Fibroblast of skin of back (primary cell): ENCODE measurements at regions not wholly inside any gene's neighbourhood (a gene's known extent, or its start where the extent isn't known, plus 50 kb on each side); places are given as distances from the start of the nearest gene placed in this dataset.

Source experiments
- DNase-seq: peaks from one replicate; pipeline ENCODE4 v3.0.0-alpha.2; 2013

- no peak for DNase-seq
These were observed 133.7 kb upstream of the HNRNPA3 start for GRCh38 chr2:177078855-177079254.

- no peak for DNase-seq
These were observed 131.8 kb upstream of the HNRNPA3 start for GRCh38 chr2:177080746-177081284.

GRCh38 chr2:177084607-177085006 is 128.0 kb upstream of the HNRNPA3 start:
- DNase-seq, result no peak

GRCh38 chr2:177088529-177088928 is 124.1 kb upstream of the HNRNPA3 start:
- no peak for DNase-seq

GRCh38 chr2:177090967-177091366 is 121.6 kb upstream of the HNRNPA3 start:
- DNase-seq, result no peak

GRCh38 chr2:177093371-177093770 is 119.2 kb upstream of the HNRNPA3 start:
- no peak for DNase-seq

GRCh38 chr2:177098001-177098613 is 114.5 kb upstream of the HNRNPA3 start:
- DNase-seq, result no peak

GRCh38 chr2:177101930-177102329 is 110.7 kb upstream of the HNRNPA3 start:
- DNase-seq, result no peak

GRCh38 chr2:177106212-177106611 is 106.4 kb upstream of the HNRNPA3 start:
- no peak for DNase-seq

- DNase-seq, result no peak
These were observed 103.7 kb upstream of the HNRNPA3 start for GRCh38 chr2:177108890-177109289.

GRCh38 chr2:177114712-177115111 is 97.9 kb upstream of the HNRNPA3 start:
- no peak for DNase-seq

GRCh38 chr2:177117755-177118154 is 94.8 kb upstream of the HNRNPA3 start:
- no peak for DNase-seq

- no peak for DNase-seq
These were observed 94.0 kb upstream of the HNRNPA3 start for GRCh38 chr2:177118636-177119035.

- DNase-seq, result no peak
These were observed 93.5 kb upstream of the HNRNPA3 start for GRCh38 chr2:177119099-177119498.

GRCh38 chr2:177123048-177123447 is 89.5 kb upstream of the HNRNPA3 start:
- DNase-seq, result no peak

- DNase-seq, result no peak
These were observed 88.2 kb upstream of the HNRNPA3 start for GRCh38 chr2:177124371-177124770.

GRCh38 chr2:177127821-177128220 is 84.8 kb upstream of the HNRNPA3 start:
- DNase-seq, result no peak

- DNase-seq, result no peak
These were observed 83.0 kb upstream of the HNRNPA3 start for GRCh38 chr2:177129610-177130009.

- no peak for DNase-seq
These were observed 80.7 kb upstream of the HNRNPA3 start for GRCh38 chr2:177131858-177132257.

- DNase-seq, result no peak
These were observed 73.8 kb upstream of the HNRNPA3 start for GRCh38 chr2:177138823-177139222.

GRCh38 chr2:177141866-177142265 is 70.7 kb upstream of the HNRNPA3 start:
- no peak for DNase-seq

GRCh38 chr2:177143444-177143843 is 69.2 kb upstream of the HNRNPA3 start:
- peak; percentile 76 for DNase-seq

- peak; percentile 64 for DNase-seq
These were observed 65.4 kb upstream of the HNRNPA3 start for GRCh38 chr2:177147093-177147694.

GRCh38 chr2:177147834-177148445 is 64.7 kb upstream of the HNRNPA3 start:
- no peak for DNase-seq
